SK-N-SH (cell line): ENCODE measurements at regions not wholly inside any gene's neighbourhood (a gene's known extent, or its start where the extent isn't known, plus 50 kb on each side); places are given as distances from the start of the nearest gene placed in this dataset.
A peak's percentile ranks its signal among the peaks of the same experiment; 100 is the strongest.

Source experiments
- CTCF ChIA-PET: fragments of 300-600, 350-600 bp; formaldehyde crosslinking; extraction: SDS; loops from one replicate; lab custom pipeline; 2021; lab: Yijun Ruan, JAX
- POLR2A ChIA-PET: fragments of 350-600 bp; sonication (Branson Sonifier 250); formaldehyde crosslinking; extraction: SDS; loops from one replicate; lab custom pipeline; 2020; ENCODE audit warnings: antibody characterized with exemption, inconsistent platforms; lab: Yijun Ruan, JAX
- DNase-seq: peaks from one replicate; pipeline ENCODE4 v3.0.0; 2012
- H2AFZ ChIP-seq: fragments of 200-600 bp; sonication (generic); 2 replicates; pipeline ENCODE4 v1.8.1; 2016; ENCODE audit warnings: antibody characterized with exemption, mild to moderate bottlenecking, low read depth
- H3F3A ChIP-seq: fragments of 200-600 bp; sonication (generic); replicated peaks from 2 replicates; pipeline ENCODE3; 2016; ENCODE audit warnings: antibody characterized with exemption, mild to moderate bottlenecking; ENCODE audit not compliant: insufficient read depth
- H3K27ac ChIP-seq, 2 experiments: fragments of 200-500 bp in 1 of 2; fragments of 200-600 bp in 1 of 2; sonication (Bioruptor generic) in 1 of 2; sonication (generic), shearing (Covaris generic) in 1 of 2; 2 replicates each; pipeline versions ENCODE4 v1.5.1 to v1.6.1; 2014 to 2016; ENCODE audit warnings: low read depth in 2 of 2, inconsistent platforms in 1 of 2, low read length in 1 of 2, mild to moderate bottlenecking in 1 of 2, mixed read lengths in 1 of 2
- H3K27me3 ChIP-seq: fragments of 200-600 bp; sonication (generic), shearing (Covaris generic); 2 replicates; pipeline ENCODE4 v1.6.1; 2016; ENCODE audit warnings: mixed run types; ENCODE audit not compliant: insufficient read depth
- H3K36me3 ChIP-seq, 2 experiments: fragments of 200-500 bp in 1 of 2; fragments of 200-600 bp in 1 of 2; sonication (Bioruptor generic) in 1 of 2; sonication (generic) in 1 of 2; replicated peaks in 1 of 2; 2 replicates each; pipeline versions ENCODE3 to v1.5.1; 2014 to 2016; ENCODE audit warnings: low read length in 1 of 2, mild to moderate bottlenecking in 1 of 2; ENCODE audit not compliant: insufficient read depth in 2 of 2, control insufficient read depth in 1 of 2
- H3K4me1 ChIP-seq, 2 experiments: fragments of 200-500 bp in 1 of 2; fragments of 200-600 bp in 1 of 2; sonication (Bioruptor generic) in 1 of 2; sonication (generic), shearing (Covaris generic) in 1 of 2; 2 replicates each; pipeline versions ENCODE4 v1.5.1 to v1.6.1; 2014 to 2016; ENCODE audit warnings: low read depth in 1 of 2, low read length in 1 of 2, mixed run types in 1 of 2; ENCODE audit not compliant: insufficient read depth in 2 of 2, control insufficient read depth in 1 of 2
- H3K4me2 ChIP-seq: fragments of 200-600 bp; sonication (generic), shearing (Covaris generic); 2 replicates; pipeline ENCODE4 v1.6.1; 2017; ENCODE audit warnings: mixed run types
- H3K4me3 ChIP-seq, 2 experiments: fragments of 200-500 bp in 1 of 2; fragments of 200-600 bp in 1 of 2; sonication (Bioruptor generic) in 1 of 2; sonication (generic), shearing (Covaris generic) in 1 of 2; 2 replicates each; pipeline versions ENCODE4 v1.5.1 to v1.8.1; 2014 to 2016; ENCODE audit warnings: low read depth in 2 of 2, inconsistent platforms in 1 of 2, low read length in 1 of 2, mild to moderate bottlenecking in 1 of 2, mixed read lengths in 1 of 2, moderate library complexity in 1 of 2
- H3K79me2 ChIP-seq: fragments of 200-600 bp; sonication (generic); 2 replicates; pipeline ENCODE4 v1.8.1; 2017; ENCODE audit warnings: mild to moderate bottlenecking; ENCODE audit not compliant: insufficient read depth
- H3K9ac ChIP-seq: fragments of 200-600 bp; sonication (generic); 2 replicates; pipeline ENCODE4 v1.6.1; 2017; ENCODE audit warnings: mixed run types
- H3K9me2 ChIP-seq: fragments of 200-600 bp; sonication (generic); 2 replicates; pipeline ENCODE4 v1.6.1; 2017; ENCODE audit warnings: mixed run types
- H3K9me3 ChIP-seq: fragments of 200-600 bp; sonication (generic); 2 replicates; pipeline ENCODE4 v1.6.1; 2017; ENCODE audit warnings: mixed run types, mild to moderate bottlenecking, moderate library complexity
- H4K20me1 ChIP-seq: fragments of 200-600 bp; sonication (generic); 2 replicates; pipeline ENCODE4 v1.6.1; 2017; ENCODE audit warnings: mild to moderate bottlenecking, mixed run types; ENCODE audit not compliant: insufficient read depth
- EZH2phosphoT487 ChIP-seq: fragments of 200-600 bp; sonication (generic); IDR thresholded peaks from 2 replicates; pipeline ENCODE4 v1.6.1; 2017; ENCODE audit warnings: low read depth, mixed run types, mild to moderate bottlenecking, antibody characterized with exemption, moderate library complexity, borderline replicate concordance
- FOXM1 ChIP-seq: IDR thresholded peaks from 2 replicates; pipeline ENCODE4 v1.4.0; 2012; ENCODE audit warnings: low read depth, mild to moderate bottlenecking
- NFIC ChIP-seq: IDR thresholded peaks from 2 replicates; pipeline ENCODE4 v1.4.0; 2012; ENCODE audit warnings: borderline replicate concordance
- RAD21 ChIP-seq: IDR thresholded peaks from 2 replicates; pipeline ENCODE4 v1.6.1; 2012; ENCODE audit warnings: mild to moderate bottlenecking, low read length
- RXRA ChIP-seq: IDR thresholded peaks from 2 replicates; pipeline ENCODE4 v1.4.0; 2012; ENCODE audit warnings: low read depth, mild to moderate bottlenecking, borderline replicate concordance
- WGBS: methylation state at CpG from one replicate; pipeline ENCODE4 v1.1.6; 2017; ENCODE audit warnings: low lambda C conversion rate; 5-methylcytosine and 5-hydroxymethylcytosine counted together
- TF ChIP-seq, protein P1 (sequence below): fragments of 200-600 bp; sonication (generic); IDR thresholded peaks from 2 replicates; pipeline ENCODE4 v1.6.1; 2017; ENCODE audit warnings: antibody characterized with exemption, mild to moderate bottlenecking, moderate library complexity
- TF ChIP-seq, protein P2 (sequence below): fragments of 150-350 bp; IDR thresholded peaks from 2 replicates; pipeline ENCODE4 v1.6.1; 2016; ENCODE audit warnings: mild to moderate bottlenecking, low read depth, low read length
- TF ChIP-seq, protein P3 (sequence below): IDR thresholded peaks from 2 replicates; pipeline ENCODE4; 2012

DNA sequence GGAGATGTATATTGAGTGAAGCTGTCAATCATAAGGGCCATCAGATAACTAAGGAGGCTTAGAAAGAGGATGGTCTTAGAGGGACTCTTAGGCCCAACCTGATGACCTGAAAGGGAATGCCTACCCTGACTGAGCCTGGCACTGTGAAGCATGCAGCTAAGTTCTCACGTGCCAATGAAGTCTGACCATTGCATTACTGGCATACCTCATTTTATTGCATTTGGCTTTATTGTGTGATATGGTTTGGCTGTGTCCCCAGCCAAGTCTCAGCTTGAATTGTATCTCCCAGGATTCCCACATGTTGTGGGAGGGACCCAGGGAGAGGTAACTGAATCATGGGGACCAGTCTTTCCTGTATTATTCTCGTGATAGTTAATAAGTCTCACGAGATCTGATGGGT is 421.6 kb upstream of the SGCD start:
- H4K20me1 ChIP-seq: no peaks in the 10 kb centered on the region

GRCh38 chr5:155906046-155906445 is 420.9 kb upstream of the SGCD start:
- DNase-seq: no peak
- Histone ChIP-seq H3F3A (no peaks in the 10 kb centered on the region), H3K4me2 (no peak overlapping the region), H3K36me3 (no peaks in the 10 kb centered on the region), H3K9me2 (no peaks in the 10 kb centered on the region), H3K4me1 (no peaks in the 10 kb centered on the region), H3K27ac (no peak overlapping the region), H4K20me1 (no peaks in the 10 kb centered on the region)
- TF ChIP-seq, protein P1, sequence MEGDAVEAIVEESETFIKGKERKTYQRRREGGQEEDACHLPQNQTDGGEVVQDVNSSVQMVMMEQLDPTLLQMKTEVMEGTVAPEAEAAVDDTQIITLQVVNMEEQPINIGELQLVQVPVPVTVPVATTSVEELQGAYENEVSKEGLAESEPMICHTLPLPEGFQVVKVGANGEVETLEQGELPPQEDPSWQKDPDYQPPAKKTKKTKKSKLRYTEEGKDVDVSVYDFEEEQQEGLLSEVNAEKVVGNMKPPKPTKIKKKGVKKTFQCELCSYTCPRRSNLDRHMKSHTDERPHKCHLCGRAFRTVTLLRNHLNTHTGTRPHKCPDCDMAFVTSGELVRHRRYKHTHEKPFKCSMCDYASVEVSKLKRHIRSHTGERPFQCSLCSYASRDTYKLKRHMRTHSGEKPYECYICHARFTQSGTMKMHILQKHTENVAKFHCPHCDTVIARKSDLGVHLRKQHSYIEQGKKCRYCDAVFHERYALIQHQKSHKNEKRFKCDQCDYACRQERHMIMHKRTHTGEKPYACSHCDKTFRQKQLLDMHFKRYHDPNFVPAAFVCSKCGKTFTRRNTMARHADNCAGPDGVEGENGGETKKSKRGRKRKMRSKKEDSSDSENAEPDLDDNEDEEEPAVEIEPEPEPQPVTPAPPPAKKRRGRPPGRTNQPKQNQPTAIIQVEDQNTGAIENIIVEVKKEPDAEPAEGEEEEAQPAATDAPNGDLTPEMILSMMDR: peak; percentile 17; the same call in 1 of the 2 replicates
- no peak for TF ChIP-seq EZH2phosphoT487
- TF ChIP-seq RAD21: peak; percentile 32
- TF ChIP-seq, protein P2, sequence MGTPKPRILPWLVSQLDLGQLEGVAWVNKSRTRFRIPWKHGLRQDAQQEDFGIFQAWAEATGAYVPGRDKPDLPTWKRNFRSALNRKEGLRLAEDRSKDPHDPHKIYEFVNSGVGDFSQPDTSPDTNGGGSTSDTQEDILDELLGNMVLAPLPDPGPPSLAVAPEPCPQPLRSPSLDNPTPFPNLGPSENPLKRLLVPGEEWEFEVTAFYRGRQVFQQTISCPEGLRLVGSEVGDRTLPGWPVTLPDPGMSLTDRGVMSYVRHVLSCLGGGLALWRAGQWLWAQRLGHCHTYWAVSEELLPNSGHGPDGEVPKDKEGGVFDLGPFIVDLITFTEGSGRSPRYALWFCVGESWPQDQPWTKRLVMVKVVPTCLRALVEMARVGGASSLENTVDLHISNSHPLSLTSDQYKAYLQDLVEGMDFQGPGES: no peak
- no peak for TF ChIP-seq NFIC
- TF ChIP-seq, protein P3, sequence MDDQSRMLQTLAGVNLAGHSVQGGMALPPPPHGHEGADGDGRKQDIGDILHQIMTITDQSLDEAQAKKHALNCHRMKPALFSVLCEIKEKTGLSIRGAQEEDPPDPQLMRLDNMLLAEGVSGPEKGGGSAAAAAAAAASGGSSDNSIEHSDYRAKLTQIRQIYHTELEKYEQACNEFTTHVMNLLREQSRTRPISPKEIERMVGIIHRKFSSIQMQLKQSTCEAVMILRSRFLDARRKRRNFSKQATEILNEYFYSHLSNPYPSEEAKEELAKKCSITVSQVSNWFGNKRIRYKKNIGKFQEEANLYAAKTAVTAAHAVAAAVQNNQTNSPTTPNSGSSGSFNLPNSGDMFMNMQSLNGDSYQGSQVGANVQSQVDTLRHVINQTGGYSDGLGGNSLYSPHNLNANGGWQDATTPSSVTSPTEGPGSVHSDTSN: no peak
- TF ChIP-seq, all 33 proteins: peak for 2
- CTCF ChIA-PET: interaction anchor here (0.6 kb wide), 1 partner anchor 38 kb away, joined by 3 read pairs; no protein-coding TSS in a partner anchor
- Histone ChIP-seq H3K27me3 (no peaks in the 10 kb centered on the region), H3K9me3 (no peaks in the 10 kb centered on the region), H3K9ac (no peak overlapping the region), H2AFZ (no peak overlapping the region), H3K79me2 (no peaks in the 10 kb centered on the region), H3K4me3 (no peak overlapping the region)
- POLR2A ChIA-PET: no interaction called here
- WGBS: 7% methylated on average over 2 of the region's 2 CpGs

More for the DNA sequence above, 421.6 kb upstream of the SGCD start:
- no peak overlapping the region for H3K4me2 ChIP-seq
- no peaks in the 10 kb centered on the region for H3K4me1 ChIP-seq
- H2AFZ ChIP-seq: no peak overlapping the region
- no peak overlapping the region for H3K9ac ChIP-seq
- H3K9me3 ChIP-seq: no peaks in the 10 kb centered on the region
- H3K9me2 ChIP-seq: no peaks in the 10 kb centered on the region
- no peaks in the 10 kb centered on the region for H3K79me2 ChIP-seq
- TF ChIP-seq FOXM1 (no peak), RXRA (no peak)
- no peaks in the 10 kb centered on the region for H3K36me3 ChIP-seq
- no peaks in the 10 kb centered on the region for H3K27me3 ChIP-seq
- POLR2A ChIA-PET: no interaction called here
- H3F3A ChIP-seq: no peaks in the 10 kb centered on the region
- 25% methylated on average over 3 of the region's 3 CpGs for WGBS
- no peak overlapping the region for H3K27ac ChIP-seq
- CTCF ChIA-PET: interaction anchor here (0.7 kb wide), 1 partner anchor 1948 kb away, joined by 3 read pairs; no protein-coding TSS in a partner anchor
- DNase-seq: no peak
- H3K4me3 ChIP-seq: no peak overlapping the region
